Fibroblast of lung (primary cell): ENCODE measurements at regions not wholly inside any gene's neighbourhood (a gene's known extent, or its start where the extent isn't known, plus 50 kb on each side); places are given as distances from the start of the nearest gene placed in this dataset.

ENCODE experiments used
- DNase-seq, 2 donors: peaks; one replicate each; pipeline versions ENCODE4 v3.0.0 to v3.0.0-alpha.2; 2010; ENCODE audit warnings: low read depth in 2 of 2
- H2AFZ ChIP-seq: 2 replicates; pipeline ENCODE4 v1.5.1; 2012; ENCODE audit warnings: low read length, control low read depth, inconsistent platforms
- H3K27ac ChIP-seq: 2 replicates; pipeline ENCODE4 v1.5.1; 2011; ENCODE audit warnings: low read length, control low read depth; ENCODE audit not compliant: insufficient read depth
- H3K27me3 ChIP-seq: 2 replicates; pipeline ENCODE4 v1.5.1; 2011; ENCODE audit warnings: mild to moderate bottlenecking, low read length; ENCODE audit not compliant: control insufficient read depth, insufficient read depth
- H3K36me3 ChIP-seq: 2 replicates; pipeline ENCODE4 v1.5.1; 2011; ENCODE audit warnings: low read length; ENCODE audit not compliant: control insufficient read depth, insufficient read depth
- H3K4me1 ChIP-seq: 2 replicates; pipeline ENCODE4 v1.5.1; 2011; ENCODE audit warnings: low read length; ENCODE audit not compliant: control insufficient read depth, insufficient read depth; ENCODE audit errors: extremely low read depth
- H3K4me2 ChIP-seq: 2 replicates; pipeline ENCODE4 v1.5.1; 2011; ENCODE audit warnings: low read length, control low read depth; ENCODE audit not compliant: insufficient read depth; ENCODE audit errors: extremely low read depth
- H3K4me3 ChIP-seq, 4 experiments: fragments of 200-600 bp in 1 of 4; sonication (generic) in 1 of 4; replicated peaks in 1 of 4; 2 replicates each; pipeline ENCODE4 v1.5.1; 2011 to 2016; ENCODE audit warnings: low read length in 4 of 4, low read depth in 3 of 4, mild to moderate bottlenecking in 3 of 4, control low read depth in 2 of 4, inconsistent platforms in 1 of 4, mixed read lengths in 1 of 4; ENCODE audit not compliant: insufficient read depth in 1 of 4; ENCODE audit errors: control extremely low read depth in 1 of 4
- H3K79me2 ChIP-seq: 2 replicates; pipeline ENCODE4 v1.5.1; 2012; ENCODE audit warnings: mild to moderate bottlenecking, low read length, inconsistent platforms; ENCODE audit not compliant: control insufficient read depth, insufficient read depth
- H3K9ac ChIP-seq: 2 replicates; pipeline ENCODE4 v1.5.1; 2011; ENCODE audit warnings: mild to moderate bottlenecking, low read length, control low read depth; ENCODE audit not compliant: insufficient read depth
- H3K9me3 ChIP-seq: 2 replicates; pipeline ENCODE4 v1.5.1; 2012; ENCODE audit warnings: low read depth, low read length; ENCODE audit not compliant: control insufficient read depth, insufficient read depth
- H4K20me1 ChIP-seq: 2 replicates; pipeline ENCODE4 v1.5.1; 2011; ENCODE audit warnings: low read length; ENCODE audit not compliant: control insufficient read depth, insufficient read depth; ENCODE audit errors: extremely low read depth
- EZH2 ChIP-seq: IDR thresholded peaks from 2 replicates; pipeline ENCODE4 v1.5.1; 2012; ENCODE audit warnings: low read length, control low read depth, mild to moderate bottlenecking; ENCODE audit errors: missing control alignments
- TF ChIP-seq, protein P1 (sequence below), 2 donors: IDR thresholded peaks in 1 of 2; conservative IDR thresholded peaks in 1 of 2; 1 replicate in 1 of 2; 2 replicates in 1 of 2; pipeline ENCODE4 v1.5.1; 2011 to 2012; ENCODE audit warnings: low read length in 2 of 2, control low read depth in 1 of 2, inconsistent platforms in 1 of 2, low read depth in 1 of 2, mild to moderate bottlenecking in 1 of 2

DNA sequence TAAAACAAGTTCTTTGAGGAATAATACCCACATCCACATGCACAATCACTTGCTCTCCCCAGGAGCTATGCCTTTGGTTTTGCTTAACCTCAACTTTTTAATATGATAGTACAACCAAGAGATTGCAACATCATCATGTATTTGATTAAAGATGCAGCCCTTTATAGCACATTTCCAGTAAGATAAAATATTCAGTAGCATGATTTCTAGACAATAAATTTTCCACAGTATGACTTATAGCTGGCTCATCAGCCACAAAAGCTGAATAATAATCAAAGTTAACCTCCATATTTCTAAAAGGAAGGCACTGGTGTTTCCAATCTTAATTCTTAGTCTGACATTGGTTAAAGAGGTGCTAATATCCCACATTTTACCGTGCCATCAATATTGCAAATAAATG lies 622.5 kb downstream of the TBL1XR1 start:
- H3K36me3 ChIP-seq: no peaks in the 10 kb centered on the region
- no peaks in the 10 kb centered on the region for H3K9me3 ChIP-seq
- no peaks in the 10 kb centered on the region for H3K27me3 ChIP-seq
- H3K4me3 ChIP-seq: no peak overlapping the region
- DNase-seq: peak in 1 of 2 donors; percentile 54
- TF ChIP-seq, protein P1, sequence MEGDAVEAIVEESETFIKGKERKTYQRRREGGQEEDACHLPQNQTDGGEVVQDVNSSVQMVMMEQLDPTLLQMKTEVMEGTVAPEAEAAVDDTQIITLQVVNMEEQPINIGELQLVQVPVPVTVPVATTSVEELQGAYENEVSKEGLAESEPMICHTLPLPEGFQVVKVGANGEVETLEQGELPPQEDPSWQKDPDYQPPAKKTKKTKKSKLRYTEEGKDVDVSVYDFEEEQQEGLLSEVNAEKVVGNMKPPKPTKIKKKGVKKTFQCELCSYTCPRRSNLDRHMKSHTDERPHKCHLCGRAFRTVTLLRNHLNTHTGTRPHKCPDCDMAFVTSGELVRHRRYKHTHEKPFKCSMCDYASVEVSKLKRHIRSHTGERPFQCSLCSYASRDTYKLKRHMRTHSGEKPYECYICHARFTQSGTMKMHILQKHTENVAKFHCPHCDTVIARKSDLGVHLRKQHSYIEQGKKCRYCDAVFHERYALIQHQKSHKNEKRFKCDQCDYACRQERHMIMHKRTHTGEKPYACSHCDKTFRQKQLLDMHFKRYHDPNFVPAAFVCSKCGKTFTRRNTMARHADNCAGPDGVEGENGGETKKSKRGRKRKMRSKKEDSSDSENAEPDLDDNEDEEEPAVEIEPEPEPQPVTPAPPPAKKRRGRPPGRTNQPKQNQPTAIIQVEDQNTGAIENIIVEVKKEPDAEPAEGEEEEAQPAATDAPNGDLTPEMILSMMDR (conservative IDR thresholded peaks at IDR 0.05 in 1 of 2, IDR thresholded peaks at IDR 0.05 in 1 of 2; ENCODE audit: low read depth in 1 of 2, low read length in 2 of 2): no peak
- TF ChIP-seq EZH2: no peak
- no peak overlapping the region for H3K4me2 ChIP-seq
- H3K9ac ChIP-seq: no peak overlapping the region
- H2AFZ ChIP-seq: no peak overlapping the region
- H3K27ac ChIP-seq: no peak overlapping the region
- no peaks in the 10 kb centered on the region for H3K4me1 ChIP-seq
- H3K79me2 ChIP-seq: no peaks in the 10 kb centered on the region
- H4K20me1 ChIP-seq: no peaks in the 10 kb centered on the region

DNA sequence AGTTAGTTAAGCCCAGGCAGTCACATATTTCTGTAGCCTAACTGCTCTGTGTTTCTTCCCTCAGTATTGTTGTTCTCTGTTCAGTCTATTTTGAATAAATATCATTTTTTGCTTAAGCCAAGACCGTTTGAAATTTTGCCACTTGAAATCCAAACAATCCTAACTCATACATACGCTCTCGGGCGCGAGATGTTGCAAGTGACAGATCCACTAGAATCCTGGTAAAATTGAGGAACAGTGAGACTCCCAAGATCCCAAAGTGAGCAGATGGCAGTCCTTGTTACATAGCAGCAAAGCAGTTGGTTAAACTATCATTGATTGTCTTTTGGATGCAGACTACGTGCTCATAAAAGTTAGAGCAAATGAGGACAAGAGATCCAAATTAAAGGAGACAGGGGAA lies 625.4 kb downstream of the TBL1XR1 start:
- Histone ChIP-seq H3K27me3 (no peaks in the 10 kb centered on the region), H3K27ac (no peak overlapping the region), H3K36me3 (no peaks in the 10 kb centered on the region), H2AFZ (no peak overlapping the region), H3K4me3 (no peak overlapping the region), H3K4me1 (no peaks in the 10 kb centered on the region), H3K4me2 (no peak overlapping the region), H3K9ac (no peak overlapping the region), H4K20me1 (no peaks in the 10 kb centered on the region), H3K79me2 (no peaks in the 10 kb centered on the region), H3K9me3 (no peaks in the 10 kb centered on the region)
- DNase-seq: no peak
- no peak for TF ChIP-seq EZH2
- TF ChIP-seq, protein P1 (conservative IDR thresholded peaks at IDR 0.05 in 1 of 2, IDR thresholded peaks at IDR 0.05 in 1 of 2; ENCODE audit: low read depth in 1 of 2, low read length in 2 of 2): no peak

DNA sequence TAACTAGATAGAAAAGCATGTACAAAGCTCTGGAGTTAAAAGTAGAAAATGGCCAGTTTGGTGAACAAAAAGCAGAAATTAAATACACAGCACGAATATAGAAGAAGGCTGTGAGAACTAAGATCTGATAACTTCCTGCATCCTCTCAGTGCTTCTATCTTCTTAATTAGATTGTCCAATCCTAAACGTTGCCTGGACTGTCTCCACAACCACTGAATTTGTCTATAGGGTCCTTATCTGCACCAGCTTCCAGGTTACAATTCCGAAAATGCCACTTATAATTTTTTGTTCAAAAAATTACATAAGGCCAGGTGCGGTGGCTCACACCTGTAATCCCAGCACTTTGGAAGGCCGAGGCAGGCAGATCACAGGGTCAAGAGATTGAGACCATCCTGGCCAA lies 626.3 kb downstream of the TBL1XR1 start:
- Histone ChIP-seq H3K9me3 (no peaks in the 10 kb centered on the region), H3K36me3 (no peaks in the 10 kb centered on the region), H3K4me1 (no peaks in the 10 kb centered on the region), H3K4me3 (no peak overlapping the region), H4K20me1 (no peaks in the 10 kb centered on the region), H3K79me2 (no peaks in the 10 kb centered on the region), H3K27ac (no peak overlapping the region), H3K27me3 (no peaks in the 10 kb centered on the region), H3K9ac (no peak overlapping the region), H3K4me2 (no peak overlapping the region), H2AFZ (no peak overlapping the region)
- TF ChIP-seq, protein P1 (conservative IDR thresholded peaks at IDR 0.05 in 1 of 2, IDR thresholded peaks at IDR 0.05 in 1 of 2; ENCODE audit: low read depth in 1 of 2, low read length in 2 of 2): no peak
- TF ChIP-seq EZH2: no peak
- no peak for DNase-seq
